ENCODE measurements at regions not wholly inside any gene's neighbourhood (a gene's known extent, or its start where the extent isn't known, plus 50 kb on each side); places are given as distances from the start of the nearest gene placed in this dataset.
"Not testable (repeated sequence)": the region's sequence is repeated elsewhere in the genome, so short reads cannot be mapped to it uniquely, and the experiment has no call there.

DNA sequence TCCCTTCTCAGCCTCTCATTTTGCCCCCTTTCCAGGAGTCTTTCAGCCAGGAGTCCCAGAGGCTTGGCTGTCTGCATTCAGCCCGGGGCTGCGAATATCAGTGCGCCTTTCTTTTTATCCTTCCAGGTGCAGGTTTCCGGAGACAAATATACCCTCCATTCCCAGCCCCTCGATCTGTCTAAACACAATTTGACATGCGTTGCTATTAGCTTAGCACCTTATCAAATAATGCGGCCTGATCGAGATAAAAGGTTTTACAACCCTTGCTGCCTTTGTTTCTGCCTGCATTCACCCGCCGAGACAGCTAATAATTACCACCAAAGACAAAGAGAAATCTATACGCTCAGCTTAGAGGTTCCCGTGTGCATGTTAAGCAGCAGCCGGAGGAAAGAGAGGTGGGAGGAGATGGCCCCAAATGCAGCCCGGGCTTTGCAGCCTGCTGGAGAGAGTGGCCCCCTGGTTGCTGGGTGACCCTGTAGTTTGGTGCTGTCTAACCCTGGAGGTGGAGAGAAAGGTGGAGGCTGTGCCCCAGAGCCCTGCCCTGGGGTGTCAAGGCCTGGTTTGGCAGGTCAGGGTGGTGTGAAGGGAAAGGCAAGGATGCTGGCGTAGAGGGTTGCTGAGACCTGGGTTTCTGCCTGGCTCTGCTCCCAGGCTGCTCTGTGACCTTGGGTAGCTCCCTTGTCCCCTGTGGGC lies 185.3 kb downstream of the RPS24 start:
- Histone ChIP-seq H3K4me1 (ENCODE audit: insufficient read depth) (peaks cover 10% of the 10 kb centered on the region), H3K9me3 (no peaks in the 10 kb centered on the region), H3K27ac (no peak overlapping the region), H3K27me3 (no peaks in the 10 kb centered on the region), H3K4me3 (no peak overlapping the region), H3K36me3 (no peaks in the 10 kb centered on the region)
- DNase-seq: no peak
- TF ChIP-seq, protein P1, sequence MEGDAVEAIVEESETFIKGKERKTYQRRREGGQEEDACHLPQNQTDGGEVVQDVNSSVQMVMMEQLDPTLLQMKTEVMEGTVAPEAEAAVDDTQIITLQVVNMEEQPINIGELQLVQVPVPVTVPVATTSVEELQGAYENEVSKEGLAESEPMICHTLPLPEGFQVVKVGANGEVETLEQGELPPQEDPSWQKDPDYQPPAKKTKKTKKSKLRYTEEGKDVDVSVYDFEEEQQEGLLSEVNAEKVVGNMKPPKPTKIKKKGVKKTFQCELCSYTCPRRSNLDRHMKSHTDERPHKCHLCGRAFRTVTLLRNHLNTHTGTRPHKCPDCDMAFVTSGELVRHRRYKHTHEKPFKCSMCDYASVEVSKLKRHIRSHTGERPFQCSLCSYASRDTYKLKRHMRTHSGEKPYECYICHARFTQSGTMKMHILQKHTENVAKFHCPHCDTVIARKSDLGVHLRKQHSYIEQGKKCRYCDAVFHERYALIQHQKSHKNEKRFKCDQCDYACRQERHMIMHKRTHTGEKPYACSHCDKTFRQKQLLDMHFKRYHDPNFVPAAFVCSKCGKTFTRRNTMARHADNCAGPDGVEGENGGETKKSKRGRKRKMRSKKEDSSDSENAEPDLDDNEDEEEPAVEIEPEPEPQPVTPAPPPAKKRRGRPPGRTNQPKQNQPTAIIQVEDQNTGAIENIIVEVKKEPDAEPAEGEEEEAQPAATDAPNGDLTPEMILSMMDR (IDR thresholded peaks at IDR 0.05): no peak
- intact Hi-C loops (cut with DNase I): loop anchor here (5.0 to 10.0 kb wide), 4 partner anchors 86 to 978 kb away; partner anchors contain the start of gene ZMIZ1 (in 2 of the 4)
- 89 to 91% (median 91%) methylated on average over 15 of the region's 15 CpGs for WGBS, 3 donors

DNA sequence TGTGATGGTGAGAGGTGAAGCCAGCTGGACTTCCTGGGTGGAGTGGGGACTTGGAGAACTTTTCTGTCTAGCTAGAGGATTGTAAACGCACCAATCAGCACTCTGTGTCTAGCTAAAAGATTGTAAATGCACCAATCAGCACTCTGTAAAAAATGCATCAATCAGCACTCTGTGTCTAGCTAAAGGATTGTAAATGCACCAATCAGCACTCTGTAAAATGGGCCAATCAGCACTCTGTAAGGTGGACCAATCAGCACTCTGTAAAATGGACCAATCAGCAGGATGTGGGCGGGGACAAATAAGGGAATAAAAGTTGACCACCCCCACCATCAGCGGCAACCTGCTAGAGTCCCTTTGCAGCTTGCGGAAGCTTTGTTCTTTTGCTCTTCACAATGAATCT lies 185.9 kb downstream of the RPS24 start:
- H3K27ac ChIP-seq, DNase-seq, H3K36me3 ChIP-seq, H3K4me3 ChIP-seq, H3K9me3 ChIP-seq, H3K27me3 ChIP-seq: not testable (repeated sequence)
- peaks cover 10% of the 10 kb centered on the region for H3K4me1 ChIP-seq (ENCODE audit: insufficient read depth)
- 79 to 95% (median 81%) methylated on average over 4 of the region's 4 CpGs for WGBS, 3 donors
- intact Hi-C loops (cut with DNase I): loop anchor here (5.0 to 10.0 kb wide), 4 partner anchors 85 to 978 kb away; partner anchors contain the start of gene ZMIZ1 (in 2 of the 4)

DNA sequence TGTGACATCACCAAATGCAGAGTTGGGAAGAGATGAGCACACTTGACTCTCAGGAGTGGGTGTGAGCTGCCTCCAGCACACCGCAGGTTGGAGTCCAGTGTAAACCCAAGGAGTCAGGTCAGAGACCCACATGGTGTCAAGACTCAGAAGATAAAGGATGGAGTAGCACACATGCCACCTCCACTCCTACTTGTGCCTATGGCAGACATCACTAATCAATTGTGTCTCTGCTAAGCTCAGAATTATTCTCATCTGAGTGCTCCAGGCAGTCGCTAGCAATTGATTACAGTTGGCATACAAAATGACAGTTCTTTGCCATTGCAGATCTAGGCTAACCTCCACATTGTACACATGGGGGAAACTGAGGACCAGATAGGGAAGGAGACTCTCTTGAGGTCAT lies 187.1 kb downstream of the RPS24 start:
- Histone ChIP-seq H3K4me1 (ENCODE audit: insufficient read depth) (peaks cover 4% of the 10 kb centered on the region), H3K36me3 (no peaks in the 10 kb centered on the region), H3K27me3 (no peaks in the 10 kb centered on the region), H3K9me3 (no peaks in the 10 kb centered on the region), H3K4me3 (no peak overlapping the region), H3K27ac (no peak overlapping the region)
- 91 to 95% (median 93%) methylated on average over 2 of the region's 2 CpGs for WGBS, 3 donors
- no peak for TF ChIP-seq POLR2A (IDR thresholded peaks at IDR 0.05)
- TF ChIP-seq, protein P1 (IDR thresholded peaks at IDR 0.05): no peak
- no peak for TF ChIP-seq EP300 (IDR thresholded peaks at IDR 0.05)
- intact Hi-C loops (cut with DNase I): loop anchor here in 1 of 4 donors (10.0 kb wide), 1 partner anchor 864 kb away; no protein-coding TSS in a partner anchor
- no peak for DNase-seq

DNA sequence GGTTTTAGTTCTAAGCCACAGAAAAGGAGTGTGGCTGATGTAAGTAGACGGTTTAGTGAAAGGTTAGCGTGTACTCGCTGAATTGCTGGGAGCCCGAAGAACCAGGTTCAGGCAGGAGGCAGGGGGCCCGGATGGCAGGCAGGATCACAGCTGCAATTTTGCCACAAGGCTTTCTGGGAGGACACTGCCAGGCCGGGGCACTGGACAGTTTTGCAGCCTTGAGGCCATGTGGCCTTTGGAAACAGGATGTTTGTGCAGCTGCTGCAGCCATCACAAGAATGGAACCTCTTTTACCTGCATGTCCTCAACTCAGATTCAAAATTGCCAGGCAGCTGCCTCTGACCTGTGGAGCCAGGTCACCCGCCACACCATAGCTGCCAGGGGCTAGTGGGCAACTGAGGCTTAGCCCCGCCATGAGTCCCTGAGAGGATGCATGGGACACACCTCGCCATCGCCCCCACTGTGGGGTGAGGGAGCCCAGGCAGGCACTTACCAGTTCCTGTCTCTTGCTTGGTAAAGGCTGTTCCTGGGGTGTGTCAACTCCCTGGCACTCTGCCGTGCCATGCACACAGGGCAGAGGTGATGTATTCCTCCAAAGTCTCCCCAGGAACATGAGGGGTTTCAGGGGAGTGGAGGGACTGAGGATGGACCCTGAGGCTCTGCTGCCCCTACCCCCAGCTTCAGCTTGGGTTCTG lies 188.6 kb downstream of the RPS24 start:
- no peaks in the 10 kb centered on the region for H3K4me1 ChIP-seq (ENCODE audit: insufficient read depth)
- no peaks in the 10 kb centered on the region for H3K36me3 ChIP-seq
- H3K27ac ChIP-seq: no peak overlapping the region
- intact Hi-C loops (cut with DNase I): loop anchor here in 1 of 4 donors (10.0 kb wide), 1 partner anchor 863 kb away; no protein-coding TSS in a partner anchor
- 90 to 98% (median 92%) methylated on average over 11 of the region's 11 CpGs for WGBS, 3 donors
- H3K9me3 ChIP-seq: no peaks in the 10 kb centered on the region
- H3K27me3 ChIP-seq: no peaks in the 10 kb centered on the region
- no peak for TF ChIP-seq EP300 (IDR thresholded peaks at IDR 0.05)
- TF ChIP-seq POLR2A (IDR thresholded peaks at IDR 0.05): no peak
- TF ChIP-seq, protein P1 (IDR thresholded peaks at IDR 0.05): no peak
- H3K4me3 ChIP-seq: no peak overlapping the region
- DNase-seq: no peak

DNA sequence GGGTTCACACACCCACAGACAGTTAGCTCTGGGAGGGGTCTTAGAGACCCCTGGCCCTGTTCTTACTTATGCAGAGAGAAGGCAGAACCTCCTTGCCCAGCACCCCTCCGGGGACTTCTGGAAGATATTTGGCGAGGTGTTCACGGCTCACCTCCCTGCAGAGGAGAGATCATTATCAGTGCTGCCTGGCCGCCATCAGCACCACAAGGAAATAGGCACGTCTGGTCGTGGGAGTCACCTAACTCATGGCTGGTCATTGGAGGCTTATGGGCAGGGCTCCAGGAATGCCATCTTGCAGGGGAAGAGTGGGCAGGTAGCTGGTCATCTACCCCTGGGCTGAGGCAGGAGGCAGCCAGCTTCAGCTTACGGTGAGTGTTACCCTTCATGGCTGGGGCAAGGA lies 189.4 kb downstream of the RPS24 start:
- TF ChIP-seq EP300 (IDR thresholded peaks at IDR 0.05) (no peak), POLR2A (IDR thresholded peaks at IDR 0.05) (no peak)
- TF ChIP-seq, protein P1 (IDR thresholded peaks at IDR 0.05): no peak
- H3K27ac ChIP-seq: no peak overlapping the region
- H3K27me3 ChIP-seq: no peaks in the 10 kb centered on the region
- H3K4me3 ChIP-seq: no peak overlapping the region
- WGBS, 3 donors: 77 to 78% (median 78%) methylated on average over 7 of the region's 7 CpGs
- H3K4me1 ChIP-seq (ENCODE audit: insufficient read depth): no peaks in the 10 kb centered on the region
- no peaks in the 10 kb centered on the region for H3K36me3 ChIP-seq
- DNase-seq: no peak
- intact Hi-C loops (cut with DNase I): loop anchor here in 1 of 4 donors (10.0 kb wide), 1 partner anchor 862 kb away; no protein-coding TSS in a partner anchor
- no peaks in the 10 kb centered on the region for H3K9me3 ChIP-seq
